Sigmoid colon (tissue), 4 donors: ENCODE measurements at regions not wholly inside any gene's neighbourhood (a gene's known extent, or its start where the extent isn't known, plus 50 kb on each side); places are given as distances from the start of the nearest gene placed in this dataset.

ENCODE experiments used
- CTCF ChIP-seq, 4 experiments: fragments of 450-650 bp in 3 of 4; fragments of 200-600 bp in 1 of 4; IDR thresholded peaks; one replicate each; pipeline ENCODE4 v1.5.1; 2016 to 2019; ENCODE audit warnings: antibody characterized with exemption in 4 of 4, mild to moderate bottlenecking in 3 of 4, moderate library complexity in 2 of 4
- EP300 ChIP-seq, 4 donors: sonication (generic); formaldehyde crosslinking; IDR thresholded peaks; one replicate each; pipeline ENCODE4 v1.6.1; 2017; ENCODE audit warnings: antibody characterized with exemption in 4 of 4
- POLR2A ChIP-seq, 2 donors: fragments of 450-650 bp; IDR thresholded peaks; one replicate each; pipeline ENCODE4 v1.6.1; 2016; ENCODE audit warnings: antibody characterized with exemption in 2 of 2, mild to moderate bottlenecking in 2 of 2, moderate library complexity in 2 of 2
- POLR2AphosphoS5 ChIP-seq, 4 donors: sonication (generic); formaldehyde crosslinking; IDR thresholded peaks; one replicate each; pipeline ENCODE4 v1.6.1; 2017; ENCODE audit warnings: antibody characterized with exemption in 4 of 4

GRCh38 chr2:186183406-186183805, 302.7 kb upstream of the ZC3H15 start:
- TF ChIP-seq CTCF (IDR thresholded peaks at IDR 0.05) (no peak), EP300 (IDR thresholded peaks at IDR 0.05) (no peak), POLR2AphosphoS5 (IDR thresholded peaks at IDR 0.05) (no peak), POLR2A (IDR thresholded peaks at IDR 0.05) (no peak)
